CD4-positive, alpha-beta T cell (primary cell): ENCODE measurements at regions not wholly inside any gene's neighbourhood (a gene's known extent, or its start where the extent isn't known, plus 50 kb on each side); places are given as distances from the start of the nearest gene placed in this dataset.

Source experiments
- ATAC-seq: fragments of 200-7000 bp; cut with Tn5 transposase; one replicate; pipeline ENCODE4 v1.10.0; 2022; ENCODE audit warnings: mild to moderate bottlenecking; ENCODE audit not compliant: poor library complexity
- CTCF ChIA-PET: fragments of 350-600 bp; sonication (Branson Sonifier 250); formaldehyde crosslinking; loops from one replicate; lab custom pipeline; 2021; ENCODE audit warnings: antibody characterized with exemption, inconsistent platforms; lab: Charles Lee
- POLR2A ChIA-PET: fragments of 350-600 bp; sonication (Branson Sonifier 250); formaldehyde crosslinking; loops from one replicate; lab custom pipeline; 2021; ENCODE audit warnings: antibody characterized with exemption, inconsistent platforms; lab: Charles Lee
- DNase-seq, 14 experiments: peaks; one replicate each; pipeline ENCODE4 v3.0.0-alpha.2; 2013 to 2020; ENCODE audit warnings: mixed read lengths in 2 of 14
- H3K27ac ChIP-seq, 2 donors: one replicate each; pipeline versions ENCODE4 v1.5.1 to v1.7.0; 2013; ENCODE audit warnings: low read length in 2 of 2, low read depth in 1 of 2, mild to moderate bottlenecking in 1 of 2
- H3K27me3 ChIP-seq, 2 experiments: 1 replicate in 1 of 2; 2 replicates in 1 of 2; pipeline versions ENCODE4 v1.6.1 to v1.7.0; 2013; ENCODE audit warnings: low read length in 2 of 2, control low read depth in 1 of 2, mild to moderate bottlenecking in 1 of 2, moderate library complexity in 1 of 2; ENCODE audit not compliant: insufficient read depth in 2 of 2, control insufficient read depth in 1 of 2
- H3K36me3 ChIP-seq: one replicate; pipeline ENCODE4 v1.6.1; 2013; ENCODE audit warnings: low read length, control low read depth; ENCODE audit not compliant: insufficient read depth
- H3K4me1 ChIP-seq: one replicate; pipeline ENCODE4 v1.6.1; 2013; ENCODE audit warnings: low read length, control low read depth; ENCODE audit not compliant: insufficient read depth
- H3K4me3 ChIP-seq: one replicate; pipeline ENCODE4 v1.5.1; 2013; ENCODE audit warnings: mild to moderate bottlenecking, low read length, moderate library complexity
- H3K9me3 ChIP-seq, 2 experiments: 1 replicate in 1 of 2; 2 replicates in 1 of 2; pipeline versions ENCODE4 v1.6.1 to v1.7.0; 2013; ENCODE audit warnings: low read length in 2 of 2, mild to moderate bottlenecking in 2 of 2, control low read depth in 1 of 2, moderate library complexity in 1 of 2; ENCODE audit not compliant: control insufficient read depth in 1 of 2, insufficient read depth in 1 of 2
- H3K27ac Mint-ChIP-seq: one replicate; pipeline ENCODE4 v1.8.0; 2020; ENCODE audit warnings: mixed read lengths
- H3K27me3 Mint-ChIP-seq: one replicate; pipeline ENCODE4 v1.8.0; 2021; ENCODE audit warnings: mixed read lengths
- H3K36me3 Mint-ChIP-seq: one replicate; pipeline ENCODE4 v1.8.0; 2021; ENCODE audit warnings: low read depth, mixed read lengths
- H3K4me1 Mint-ChIP-seq: one replicate; pipeline ENCODE4 v1.8.0; 2021; ENCODE audit warnings: low read depth, mixed read lengths
- H3K4me3 Mint-ChIP-seq: one replicate; pipeline ENCODE4 v1.8.0; 2020; ENCODE audit warnings: mild to moderate bottlenecking, mixed read lengths
- H3K9me3 Mint-ChIP-seq: one replicate; pipeline ENCODE4 v1.8.0; 2020; ENCODE audit warnings: mixed read lengths
- CTCF ChIP-seq: fragments of 200-600 bp; IDR thresholded peaks from one replicate; pipeline ENCODE4 v1.8.0; 2022; ENCODE audit warnings: antibody characterized with exemption, mild to moderate bottlenecking
- intact Hi-C, 2 experiments: fragments of 100-400 bp; cut with DNase I in 1 of 2; cut with micrococcal nuclease in 1 of 2; formaldehyde crosslinking; loops; one replicate each; pipeline versions ENCODE4 v1.15.1 to v1.9.0; 2023 to 2025; cut with DNase I, micrococcal nuclease

GRCh38 chr2:40039549-40039948 is 260.5 kb upstream of the THUMPD2 start:
- ChIA-PET POLR2A (no interaction called here), CTCF (no interaction called here)
- no peak for ATAC-seq
- Histone ChIP-seq H3K36me3 (no peaks in the 10 kb centered on the region), H3K27me3 (no peaks in the 10 kb centered on the region), H3K9me3 (no peaks in the 10 kb centered on the region), H3K4me3 (no peak overlapping the region), H3K27ac (no peak overlapping the region), H3K4me1 (no peaks in the 10 kb centered on the region)
- Mint-ChIP-seq H3K9me3 (no peaks in the 10 kb centered on the region), H3K4me1 (no peaks in the 10 kb centered on the region), H3K4me3 (no peak overlapping the region), H3K27me3 (no peaks in the 10 kb centered on the region), H3K36me3 (no peaks in the 10 kb centered on the region), H3K27ac (no peak overlapping the region)
- intact Hi-C loops: no loop called here
- no peak for DNase-seq
- TF ChIP-seq CTCF: no peak

- no peaks in the 10 kb centered on the region for H3K36me3 ChIP-seq
- intact Hi-C loops: no loop called here
- TF ChIP-seq CTCF: no peak
- no peak overlapping the region for H3K4me3 ChIP-seq
- ATAC-seq: no peak
- CTCF ChIA-PET: no interaction called here
- no peaks in the 10 kb centered on the region for H3K4me1 ChIP-seq
- H3K36me3 Mint-ChIP-seq: no peaks in the 10 kb centered on the region
- no peaks in the 10 kb centered on the region for H3K27me3 Mint-ChIP-seq
- H3K27ac Mint-ChIP-seq: no peak overlapping the region
- H3K9me3 ChIP-seq: no peaks in the 10 kb centered on the region
- POLR2A ChIA-PET: no interaction called here
- DNase-seq: no peak
- H3K27me3 ChIP-seq: no peaks in the 10 kb centered on the region
- no peaks in the 10 kb centered on the region for H3K4me1 Mint-ChIP-seq
- H3K9me3 Mint-ChIP-seq: no peaks in the 10 kb centered on the region
- H3K4me3 Mint-ChIP-seq: no peak overlapping the region
- H3K27ac ChIP-seq: no peak overlapping the region
Observed at GRCh38 chr2:40038646-40039045, 259.6 kb upstream of the THUMPD2 start.

GRCh38 chr2:40037303-40037702 is 258.2 kb upstream of the THUMPD2 start:
- no peak for ATAC-seq
- intact Hi-C loops: no loop called here
- H3K4me1 ChIP-seq: no peaks in the 10 kb centered on the region

More at GRCh38 chr2:40037303-40037702, 258.2 kb upstream of the THUMPD2 start:
- ChIA-PET POLR2A (no interaction called here), CTCF (no interaction called here)
- Histone ChIP-seq H3K4me3 (no peak overlapping the region), H3K9me3 (no peaks in the 10 kb centered on the region), H3K27ac (no peak overlapping the region), H3K27me3 (no peaks in the 10 kb centered on the region), H3K36me3 (no peaks in the 10 kb centered on the region)
- Mint-ChIP-seq H3K9me3 (no peaks in the 10 kb centered on the region), H3K36me3 (no peaks in the 10 kb centered on the region), H3K4me3 (no peak overlapping the region), H3K27ac (no peak overlapping the region), H3K27me3 (no peaks in the 10 kb centered on the region), H3K4me1 (no peaks in the 10 kb centered on the region)
- no peak for TF ChIP-seq CTCF
- peak in 1 of 14 experiments; percentile 3 for DNase-seq
